GM19240 (cell line): ENCODE measurements at regions not wholly inside any gene's neighbourhood (a gene's known extent, or its start where the extent isn't known, plus 50 kb on each side); places are given as distances from the start of the nearest gene placed in this dataset.

Experiments used
- DNase-seq: peaks from one replicate; pipeline ENCODE4 v3.0.0; 2011; ENCODE audit warnings: low spot score; ENCODE audit not compliant: insufficient read length

GRCh38 chr9:691825-692400 lies 149.6 kb upstream of the DMRT1 start:
- DNase-seq: no peak

- DNase-seq: no peak
Measured at GRCh38 chr9:692636-693129, 148.8 kb upstream of the DMRT1 start.

DNA sequence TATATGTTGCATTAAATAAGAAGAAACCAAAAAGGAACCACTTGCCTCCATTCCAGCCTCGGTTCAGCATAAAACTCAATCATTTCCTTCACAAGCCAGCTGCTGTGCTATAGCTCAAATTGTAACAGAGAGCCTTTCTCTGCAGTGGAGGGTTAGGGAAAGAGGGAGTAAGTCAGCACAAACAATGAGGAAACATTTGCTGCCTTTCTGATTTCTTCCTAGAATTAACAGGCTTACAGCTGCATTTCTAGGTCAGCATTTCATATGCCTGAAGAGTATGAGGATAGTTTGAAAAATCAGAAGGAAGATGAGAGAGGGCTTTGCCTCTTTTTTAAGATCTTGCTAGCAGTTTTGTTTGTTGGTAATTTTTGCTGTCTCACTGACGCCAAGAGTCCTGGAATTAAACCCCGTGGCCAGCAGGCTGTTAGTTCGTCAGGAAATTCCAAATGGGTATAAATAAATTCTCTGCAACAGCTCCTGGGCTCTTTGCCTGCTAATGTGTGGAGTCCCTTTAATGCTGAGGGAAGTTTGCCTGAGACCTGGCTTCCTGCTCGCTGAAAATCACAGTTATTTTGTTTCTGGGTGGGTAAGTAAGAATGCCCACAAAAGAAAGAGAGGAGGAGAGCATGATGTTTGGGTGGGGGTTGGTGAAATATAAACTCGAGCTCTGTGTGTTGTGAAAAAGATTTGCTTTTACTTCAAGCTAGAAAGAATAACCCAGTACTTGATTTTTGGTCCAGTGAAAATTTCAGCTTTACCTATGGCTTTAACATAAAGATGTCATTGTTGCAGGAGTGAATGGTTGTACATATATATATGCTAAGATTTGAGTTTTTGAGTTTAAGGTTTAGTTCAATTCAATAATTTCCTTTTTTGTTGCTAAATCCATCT lies 148.1 kb upstream of the DMRT1 start:
- DNase-seq: no peak

DNA sequence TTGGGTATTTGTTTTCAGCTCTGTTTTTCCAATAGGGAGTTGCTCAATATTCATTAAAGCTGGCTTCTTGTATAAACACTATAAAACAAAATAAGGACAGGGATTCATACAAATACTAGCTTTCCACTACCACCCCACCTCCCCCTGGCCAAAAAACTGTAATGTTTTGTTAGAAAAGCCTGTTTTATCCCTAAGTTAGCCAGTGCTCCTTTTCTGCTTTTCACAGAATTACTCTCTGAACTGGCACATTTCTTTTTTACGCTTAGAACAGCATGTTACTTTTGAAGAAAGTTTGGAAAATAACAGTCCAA lies 147.4 kb upstream of the DMRT1 start:
- DNase-seq: no peak

GRCh38 chr9:694403-695154 lies 146.9 kb upstream of the DMRT1 start:
- DNase-seq: no peak

- no peak for DNase-seq
Measured at GRCh38 chr9:695252-695651, 146.2 kb upstream of the DMRT1 start.

GRCh38 chr9:696332-697323 lies 144.9 kb upstream of the DMRT1 start:
- DNase-seq: no peak

- no peak for DNase-seq
Measured at GRCh38 chr9:698276-698675, 143.2 kb upstream of the DMRT1 start.

DNA sequence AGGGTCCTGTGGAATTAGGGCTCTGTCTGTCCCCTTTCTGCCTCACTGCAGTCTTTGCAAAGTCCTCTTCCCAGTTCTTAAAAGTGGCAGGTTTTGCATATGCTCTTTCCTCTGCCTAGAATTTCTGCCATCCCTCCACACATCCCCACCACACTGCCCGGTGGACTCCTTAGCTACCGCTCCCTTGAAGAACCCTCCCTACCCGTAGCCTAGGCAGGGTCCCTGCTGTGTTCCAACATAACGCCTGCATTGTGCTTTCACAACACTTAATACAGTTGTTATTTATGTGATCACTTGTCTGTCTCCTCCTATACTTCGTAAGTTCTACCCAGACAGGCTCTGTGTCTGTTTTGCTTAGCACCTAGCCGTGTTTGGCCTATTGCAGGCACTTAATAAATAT lies 142.5 kb upstream of the DMRT1 start:
- DNase-seq: no peak

GRCh38 chr9:699396-699795 lies 142.1 kb upstream of the DMRT1 start:
- DNase-seq: no peak

DNA sequence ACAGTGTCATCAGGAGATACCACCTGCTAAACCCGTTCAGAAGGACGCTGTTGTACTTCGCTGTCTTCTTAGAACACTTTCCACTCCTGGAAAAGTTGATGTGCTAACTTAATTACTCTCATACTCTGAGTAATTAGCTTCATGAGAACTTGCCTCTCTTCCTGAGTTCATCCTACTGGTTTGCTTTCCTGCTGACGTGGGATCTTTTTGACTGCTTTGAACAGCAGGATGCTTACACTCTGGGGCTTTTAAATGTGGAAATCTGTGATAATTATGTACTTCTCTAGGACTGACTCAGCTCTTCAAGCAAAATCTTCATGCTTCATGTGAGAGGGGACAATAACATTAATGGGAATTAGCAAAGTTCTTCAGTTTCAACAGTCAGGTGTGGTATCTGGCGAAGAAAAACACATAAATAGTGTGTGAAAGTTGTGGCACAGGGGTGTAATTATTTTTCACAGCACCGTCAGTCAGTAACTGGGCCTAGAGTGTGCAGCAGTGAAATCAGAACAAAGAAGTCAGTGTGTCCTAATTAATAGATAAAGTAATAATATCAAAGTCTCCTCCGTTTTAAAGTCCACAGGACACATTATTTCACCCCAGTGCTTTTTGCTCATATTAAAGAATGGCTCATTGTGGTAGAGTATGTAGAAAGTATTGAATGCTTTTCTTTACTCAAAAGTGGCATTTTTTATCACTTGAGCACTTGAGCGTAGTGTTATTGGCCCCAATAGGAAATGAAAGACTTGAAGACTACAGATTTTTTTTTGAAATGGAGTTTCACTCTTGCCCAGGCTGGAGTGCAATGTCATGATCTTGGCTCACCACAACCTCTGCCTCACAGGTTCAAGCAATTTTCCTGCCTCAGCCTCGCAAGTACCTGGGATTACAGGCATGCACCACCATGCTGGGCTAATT lies 140.9 kb upstream of the DMRT1 start:
- no peak for DNase-seq

- DNase-seq: no peak
Measured at GRCh38 chr9:703392-703791, 138.1 kb upstream of the DMRT1 start.

DNA sequence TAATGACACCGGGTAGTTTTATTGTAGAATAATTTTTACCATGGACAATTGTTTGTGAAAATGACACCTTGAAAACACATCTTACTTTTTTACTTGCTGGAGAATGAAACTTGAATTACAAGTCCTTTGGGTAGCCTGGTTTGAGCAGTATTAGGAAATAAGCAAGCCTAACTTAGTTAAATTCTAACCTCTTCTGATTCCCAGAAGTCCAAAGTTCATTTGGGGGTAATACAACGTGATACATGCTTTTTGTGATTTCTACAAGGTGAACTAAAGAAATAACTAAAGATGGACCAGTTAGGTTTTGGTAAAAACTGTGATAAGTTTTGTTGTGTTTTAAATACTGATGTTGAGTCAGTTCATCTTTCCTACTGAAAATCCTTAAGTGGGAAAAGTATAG lies 135.4 kb upstream of the DMRT1 start:
- DNase-seq: no peak

- no peak for DNase-seq
Measured at GRCh38 chr9:706606-707459, 134.7 kb upstream of the DMRT1 start.

DNA sequence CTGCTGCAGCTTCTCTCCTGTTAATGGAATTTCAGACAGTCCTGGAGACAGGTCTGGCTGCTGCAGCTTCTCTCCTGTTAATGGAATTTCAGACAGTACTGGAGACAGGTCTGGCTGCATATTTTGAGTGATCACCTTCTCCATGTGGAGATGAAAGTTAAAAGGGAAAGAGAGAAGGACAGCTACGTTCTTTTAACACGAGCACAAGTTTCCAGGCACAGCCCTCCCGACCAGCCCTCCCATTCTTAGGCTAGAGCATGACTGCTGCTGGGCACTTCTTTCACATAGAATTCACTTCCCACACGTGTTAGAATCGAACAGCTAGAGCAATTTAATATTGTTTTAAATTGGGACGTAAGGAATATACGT lies 133.3 kb upstream of the DMRT1 start:
- no peak for DNase-seq

DNA sequence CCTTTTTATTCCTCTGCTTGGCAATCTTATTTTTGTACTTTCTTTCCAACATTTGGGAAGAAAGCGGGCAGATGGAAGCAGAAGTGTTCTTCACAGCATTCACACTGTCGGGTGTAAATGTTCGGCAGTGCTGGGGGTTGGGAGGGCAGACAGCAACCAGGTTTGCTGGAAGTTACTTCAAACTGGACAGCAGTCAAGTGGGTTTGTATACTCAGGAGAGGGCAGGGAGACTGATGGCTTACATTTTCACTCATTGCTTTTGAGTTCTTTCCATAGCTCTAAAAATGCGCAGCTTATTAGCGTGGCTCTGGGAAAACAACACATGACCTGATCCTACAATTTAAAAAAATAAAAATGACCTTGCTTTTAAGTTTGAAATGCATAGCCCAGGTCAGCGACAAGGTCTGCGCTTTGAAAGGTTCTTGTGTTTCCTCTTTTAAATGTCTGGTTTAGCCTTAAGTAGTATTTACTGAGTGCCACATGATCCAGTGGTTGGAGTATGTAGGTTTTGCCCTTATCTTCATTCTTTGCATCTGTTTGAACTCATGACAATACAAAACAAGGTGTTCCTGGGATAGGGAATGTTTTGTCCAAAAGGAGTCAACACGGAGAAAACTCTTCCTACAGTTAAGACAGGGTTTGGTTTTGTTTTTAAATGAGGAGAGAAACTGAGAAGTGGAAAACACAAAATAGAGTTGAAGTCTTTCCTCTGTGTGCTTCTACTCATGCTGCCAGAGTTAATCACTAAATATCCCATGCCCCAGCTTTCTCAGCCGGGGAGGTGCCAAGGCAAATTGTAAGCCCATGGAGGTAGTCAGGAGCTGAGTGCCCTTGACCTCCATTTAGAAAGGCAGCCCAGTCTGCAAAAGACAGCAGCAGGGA lies 132.7 kb upstream of the DMRT1 start:
- no peak for DNase-seq

DNA sequence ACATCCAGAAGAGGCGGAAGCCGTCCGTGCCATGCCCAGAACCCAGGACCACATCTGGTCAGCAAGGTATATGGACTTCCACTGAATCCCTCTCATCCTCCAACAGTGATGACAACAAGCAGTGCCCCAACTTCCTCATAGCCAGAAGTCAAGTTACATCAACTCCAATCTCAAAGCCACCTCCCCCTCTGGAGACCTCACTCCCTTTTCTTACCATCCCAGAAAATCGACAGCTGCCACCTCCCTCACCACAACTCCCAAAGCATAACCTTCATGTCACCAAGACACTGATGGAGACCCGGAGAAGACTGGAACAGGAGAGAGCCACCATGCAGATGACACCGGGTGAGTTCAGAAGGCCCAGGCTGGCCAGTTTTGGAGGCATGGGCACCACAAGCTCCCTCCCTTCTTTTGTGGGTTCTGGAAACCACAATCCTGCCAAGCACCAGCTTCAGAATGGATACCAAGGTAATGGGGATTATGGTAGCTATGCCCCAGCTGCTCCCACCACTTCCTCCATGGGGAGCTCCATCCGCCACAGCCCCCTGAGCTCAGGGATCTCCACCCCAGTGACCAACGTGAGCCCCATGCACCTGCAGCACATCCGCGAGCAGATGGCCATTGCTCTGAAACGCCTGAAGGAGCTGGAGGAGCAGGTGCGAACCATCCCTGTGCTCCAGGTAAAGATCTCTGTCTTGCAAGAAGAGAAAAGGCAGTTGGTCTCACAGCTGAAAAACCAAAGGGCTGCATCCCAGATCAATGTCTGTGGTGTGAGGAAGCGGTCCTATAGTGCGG lies 130.3 kb upstream of the DMRT1 start:
- no peak for DNase-seq
